ENCODE measurements at regions not wholly inside any gene's neighbourhood (a gene's known extent, or its start where the extent isn't known, plus 50 kb on each side); places are given as distances from the start of the nearest gene placed in this dataset.

DNA sequence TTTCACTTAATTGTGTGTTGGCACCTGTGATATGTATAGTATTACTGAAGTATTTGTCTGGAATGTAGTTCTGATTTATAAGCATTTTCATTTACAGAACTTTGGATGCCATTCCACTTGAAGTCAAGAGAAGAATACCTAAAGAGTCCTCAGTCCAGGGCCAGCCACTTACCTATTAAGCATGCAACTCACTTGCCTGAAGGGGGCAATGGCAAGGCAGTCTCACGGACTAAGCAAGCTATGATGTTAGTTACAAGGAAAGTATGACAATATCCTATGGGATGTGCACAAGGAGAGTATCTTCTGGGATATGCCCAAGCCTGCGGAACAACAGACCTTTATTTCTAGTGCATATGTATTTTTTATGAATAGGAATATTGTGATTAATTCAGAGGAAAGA lies 369.4 kb upstream of the GCFC2 start:
- DNase-seq (ENCODE audit: low read depth, low spot score), result no peak
- ChIA-PET CTCF (no interaction called here), POLR2A (no interaction called here)
- H3K4me3 ChIP-seq (ENCODE audit: low read depth, low read length), result no peak overlapping the region
- TF ChIP-seq, protein P1, sequence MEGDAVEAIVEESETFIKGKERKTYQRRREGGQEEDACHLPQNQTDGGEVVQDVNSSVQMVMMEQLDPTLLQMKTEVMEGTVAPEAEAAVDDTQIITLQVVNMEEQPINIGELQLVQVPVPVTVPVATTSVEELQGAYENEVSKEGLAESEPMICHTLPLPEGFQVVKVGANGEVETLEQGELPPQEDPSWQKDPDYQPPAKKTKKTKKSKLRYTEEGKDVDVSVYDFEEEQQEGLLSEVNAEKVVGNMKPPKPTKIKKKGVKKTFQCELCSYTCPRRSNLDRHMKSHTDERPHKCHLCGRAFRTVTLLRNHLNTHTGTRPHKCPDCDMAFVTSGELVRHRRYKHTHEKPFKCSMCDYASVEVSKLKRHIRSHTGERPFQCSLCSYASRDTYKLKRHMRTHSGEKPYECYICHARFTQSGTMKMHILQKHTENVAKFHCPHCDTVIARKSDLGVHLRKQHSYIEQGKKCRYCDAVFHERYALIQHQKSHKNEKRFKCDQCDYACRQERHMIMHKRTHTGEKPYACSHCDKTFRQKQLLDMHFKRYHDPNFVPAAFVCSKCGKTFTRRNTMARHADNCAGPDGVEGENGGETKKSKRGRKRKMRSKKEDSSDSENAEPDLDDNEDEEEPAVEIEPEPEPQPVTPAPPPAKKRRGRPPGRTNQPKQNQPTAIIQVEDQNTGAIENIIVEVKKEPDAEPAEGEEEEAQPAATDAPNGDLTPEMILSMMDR (IDR thresholded peaks at IDR 0.05; ENCODE audit: insufficient read depth, low read length, missing control alignments), result no peak

DNA sequence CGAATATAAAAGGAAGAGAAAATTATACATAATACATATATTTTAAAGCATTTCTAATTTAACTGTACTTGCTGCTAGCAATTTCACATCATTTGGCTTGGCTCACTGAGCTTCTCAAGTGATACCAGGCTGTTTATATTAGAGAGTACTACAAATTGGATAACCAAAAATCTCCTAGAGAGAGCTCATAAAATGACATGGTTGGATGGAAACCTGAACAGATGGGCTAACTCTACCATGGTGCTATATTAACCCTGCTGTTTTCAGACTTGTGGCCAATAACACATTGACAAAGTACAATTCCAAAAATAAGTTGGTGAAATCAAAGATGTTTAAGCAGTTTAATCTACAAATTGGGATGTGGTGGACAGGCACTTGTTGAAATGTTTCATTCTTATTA lies 364.4 kb upstream of the GCFC2 start:
- DNase-seq (ENCODE audit: low read depth, low spot score), result no peak
- TF ChIP-seq, protein P1 (IDR thresholded peaks at IDR 0.05; ENCODE audit: insufficient read depth, low read length, missing control alignments), result no peak
- ChIA-PET POLR2A (no interaction called here), CTCF (no interaction called here)
- no peak overlapping the region for H3K4me3 ChIP-seq (ENCODE audit: low read depth, low read length)

DNA sequence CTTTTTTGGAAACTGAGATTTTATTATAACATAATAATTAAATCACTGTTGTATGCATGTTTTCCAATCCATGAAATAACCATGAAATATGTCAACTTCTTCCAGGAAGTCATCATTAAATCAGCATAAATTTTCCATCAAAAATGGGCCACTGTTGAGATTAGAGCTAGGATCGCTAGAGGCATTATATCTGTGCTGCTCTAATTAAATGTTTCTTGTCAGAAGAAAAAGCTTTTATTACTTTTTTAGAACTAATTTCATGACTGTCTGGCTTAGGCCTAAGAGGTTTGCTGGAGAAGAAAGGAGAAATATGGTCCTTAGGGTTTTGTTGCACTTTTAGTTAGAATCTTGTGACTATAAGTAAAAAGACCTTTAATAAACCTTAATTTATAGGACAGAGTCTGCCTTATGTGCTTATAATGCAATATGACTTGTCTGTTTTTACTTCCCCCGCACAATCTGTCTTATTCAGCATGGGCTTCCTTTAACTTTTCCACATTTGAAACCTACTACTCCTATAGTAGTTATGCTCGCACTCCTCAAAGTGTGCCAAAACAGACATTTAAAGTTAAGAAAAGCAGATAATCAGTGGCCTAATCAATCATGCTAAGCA lies 363.4 kb upstream of the GCFC2 start:
- CTCF ChIA-PET, result no interaction called here
- no peak for DNase-seq (ENCODE audit: low read depth, low spot score)
- POLR2A ChIA-PET, result no interaction called here
- TF ChIP-seq, protein P1 (IDR thresholded peaks at IDR 0.05; ENCODE audit: insufficient read depth, low read length, missing control alignments), result no peak
- no peak overlapping the region for H3K4me3 ChIP-seq (ENCODE audit: low read depth, low read length)

DNA sequence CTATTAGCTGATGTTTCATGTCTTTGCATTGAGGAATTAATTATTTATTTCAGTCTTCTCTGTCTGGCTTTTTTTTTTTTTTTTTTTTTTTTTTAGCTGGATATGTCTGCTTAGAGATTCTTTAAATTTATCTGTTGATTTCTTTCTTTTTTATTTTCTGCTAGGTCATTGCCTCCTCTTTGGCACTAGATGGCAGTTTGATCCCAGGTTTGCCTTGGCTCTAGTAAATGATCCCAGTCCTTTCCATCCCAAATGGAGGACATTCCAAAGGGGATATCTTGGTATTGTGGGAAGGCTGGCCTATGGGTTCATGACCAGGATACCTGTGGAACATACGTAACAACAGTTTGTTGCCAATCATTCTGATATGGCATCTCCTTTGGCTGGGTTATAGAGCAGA lies 339.5 kb upstream of the GCFC2 start:
- TF ChIP-seq, protein P1 (IDR thresholded peaks at IDR 0.05; ENCODE audit: insufficient read depth, low read length, missing control alignments), result no peak
- CTCF ChIA-PET, result no interaction called here
- no peak for DNase-seq (ENCODE audit: low read depth, low spot score)
- POLR2A ChIA-PET, result no interaction called here
- no peak overlapping the region for H3K4me3 ChIP-seq (ENCODE audit: low read depth, low read length)

DNA sequence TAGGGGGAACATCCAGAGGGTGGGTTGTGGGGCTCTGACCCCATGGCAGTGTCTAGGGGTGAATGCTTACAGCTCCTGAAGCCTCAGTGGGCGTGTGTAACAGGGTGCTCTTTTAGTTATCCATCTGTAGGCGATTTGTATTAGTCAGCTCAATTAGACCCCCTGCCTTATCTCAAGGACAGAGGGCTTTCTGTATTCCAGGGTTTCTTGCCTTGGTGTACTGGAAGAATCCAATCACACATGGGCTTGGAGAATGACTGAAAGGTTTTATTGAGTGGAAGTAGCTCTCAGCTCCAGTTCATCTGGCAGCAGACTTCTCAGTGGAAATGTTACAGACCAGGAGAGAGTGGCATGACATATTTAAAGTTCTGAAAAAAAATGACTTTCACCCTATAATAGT lies 334.0 kb upstream of the GCFC2 start:
- TF ChIP-seq, protein P1 (IDR thresholded peaks at IDR 0.05; ENCODE audit: insufficient read depth, low read length, missing control alignments), result no peak
- ChIA-PET CTCF (no interaction called here), POLR2A (no interaction called here)
- H3K4me3 ChIP-seq (ENCODE audit: low read depth, low read length), result no peak overlapping the region
- DNase-seq (ENCODE audit: low read depth, low spot score), result no peak

DNA sequence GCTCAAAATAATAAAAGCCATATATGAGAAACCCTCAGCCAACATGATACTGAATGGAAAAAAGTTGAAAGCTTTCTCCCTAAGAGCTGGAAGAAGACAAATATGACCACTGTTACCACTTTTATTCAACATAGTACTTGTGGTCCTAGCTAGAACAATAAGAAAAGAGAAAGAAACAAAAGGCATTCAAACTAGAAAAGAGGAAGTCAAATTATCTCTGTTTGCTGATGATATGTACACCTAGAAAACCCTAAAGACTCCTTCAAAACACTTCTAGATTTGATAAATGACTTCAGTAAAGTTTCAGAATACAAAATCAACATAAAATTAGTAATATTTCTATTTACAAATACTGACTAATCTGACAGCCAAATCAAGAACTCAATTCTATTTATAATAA lies 328.8 kb upstream of the GCFC2 start:
- ChIA-PET POLR2A (no interaction called here), CTCF (no interaction called here)
- no peak overlapping the region for H3K4me3 ChIP-seq (ENCODE audit: low read depth, low read length)
- TF ChIP-seq, protein P1 (IDR thresholded peaks at IDR 0.05; ENCODE audit: insufficient read depth, low read length, missing control alignments), result no peak
- no peak for DNase-seq (ENCODE audit: low read depth, low spot score)
